ENCODE measurements at regions not wholly inside any gene's neighbourhood (a gene's known extent, or its start where the extent isn't known, plus 50 kb on each side); places are given as distances from the start of the nearest gene placed in this dataset.

- TF ChIP-seq CTCF (conservative IDR thresholded peaks at IDR 0.05; ENCODE audit: low read depth) = no peak
- POLR2A ChIA-PET (ENCODE audit: low non-redundant PET) = no interaction called here
- H3K27ac ChIP-seq = no peak overlapping the region
- DNase-seq (ENCODE audit: low spot score) = no peak
- CTCF ChIA-PET = interaction anchor here (1.4 kb wide), 1 partner anchor 12 kb away, joined by 3 read pairs; no protein-coding TSS in a partner anchor
Observed at GRCh38 chr5:14016549-14016948, 72.1 kb upstream of the DNAH5 start.

GRCh38 chr5:14011089-14012020 lies 66.9 kb upstream of the DNAH5 start:
- peak overlapping the region; percentile 80 for H3K27ac ChIP-seq
- ChIA-PET CTCF (interaction anchor here (0.6 to 0.8 kb wide), 3 partner anchors 94 to 645 kb away, joined by 4 to 7 read pairs (median 4); no protein-coding TSS in a partner anchor), POLR2A (ENCODE audit: low non-redundant PET) (no interaction called here)
- TF ChIP-seq CTCF (conservative IDR thresholded peaks at IDR 0.05; ENCODE audit: low read depth) = peak; percentile 33
- DNase-seq (ENCODE audit: low spot score) = peak; percentile 89

GRCh38 chr5:14009575-14009974 lies 65.1 kb upstream of the DNAH5 start:
- no peak overlapping the region for H3K27ac ChIP-seq
- no peak for DNase-seq (ENCODE audit: low spot score)
- ChIA-PET POLR2A (ENCODE audit: low non-redundant PET) (no interaction called here), CTCF (no interaction called here)
- TF ChIP-seq CTCF (conservative IDR thresholded peaks at IDR 0.05; ENCODE audit: low read depth) = no peak

- CTCF ChIA-PET = no interaction called here
- no peak overlapping the region for H3K27ac ChIP-seq
- DNase-seq (ENCODE audit: low spot score) = no peak
- TF ChIP-seq CTCF (conservative IDR thresholded peaks at IDR 0.05; ENCODE audit: low read depth) = no peak
- POLR2A ChIA-PET (ENCODE audit: low non-redundant PET) = no interaction called here
Observed at GRCh38 chr5:14008819-14009311, 64.4 kb upstream of the DNAH5 start.

- no peak for TF ChIP-seq CTCF (conservative IDR thresholded peaks at IDR 0.05; ENCODE audit: low read depth)
- POLR2A ChIA-PET (ENCODE audit: low non-redundant PET) = no interaction called here
- no peak for DNase-seq (ENCODE audit: low spot score)
- CTCF ChIA-PET = interaction anchor here (1.0 kb wide), 1 partner anchor 31 kb away, joined by 5 read pairs; no protein-coding TSS in a partner anchor
- no peak overlapping the region for H3K27ac ChIP-seq
Observed at GRCh38 chr5:14006823-14007520, 62.5 kb upstream of the DNAH5 start.

- DNase-seq (ENCODE audit: low spot score) = no peak
- no peak for TF ChIP-seq CTCF (conservative IDR thresholded peaks at IDR 0.05; ENCODE audit: low read depth)
- ChIA-PET POLR2A (ENCODE audit: low non-redundant PET) (no interaction called here), CTCF (interaction anchor here (1.3 kb wide), 1 partner anchor 12 kb away, joined by 3 read pairs; no protein-coding TSS in a partner anchor)
- no peak overlapping the region for H3K27ac ChIP-seq
Observed at GRCh38 chr5:14004598-14005394, 60.3 kb upstream of the DNAH5 start.
